ENCODE measurements at regions not wholly inside any gene's neighbourhood (a gene's known extent, or its start where the extent isn't known, plus 50 kb on each side); places are given as distances from the start of the nearest gene placed in this dataset.
A peak's percentile ranks its signal among the peaks of the same experiment; 100 is the strongest.

GRCh38 chr13:103394618-103395017 lies 328.4 kb upstream of the SLC10A2 start:
- DNase-seq, result no peak

- no peak for DNase-seq
These were observed 325.7 kb upstream of the SLC10A2 start for GRCh38 chr13:103391936-103392335.

GRCh38 chr13:103388839-103389238 lies 322.6 kb upstream of the SLC10A2 start:
- DNase-seq, result no peak

- DNase-seq, result no peak
These were observed 320.1 kb upstream of the SLC10A2 start for GRCh38 chr13:103386341-103386740.

GRCh38 chr13:103373916-103374315 lies 307.7 kb upstream of the SLC10A2 start:
- DNase-seq, result no peak

- no peak for DNase-seq
These were observed 305.1 kb upstream of the SLC10A2 start for GRCh38 chr13:103371271-103371670.

- DNase-seq, result no peak
These were observed 304.6 kb upstream of the SLC10A2 start for GRCh38 chr13:103370790-103371189.

GRCh38 chr13:103358255-103358932 lies 292.2 kb upstream of the SLC10A2 start:
- no peak for DNase-seq

GRCh38 chr13:103356226-103356864 lies 290.1 kb upstream of the SLC10A2 start:
- no peak for DNase-seq

GRCh38 chr13:103354171-103354570 lies 288.0 kb upstream of the SLC10A2 start:
- no peak for DNase-seq

GRCh38 chr13:103351035-103351828 lies 285.0 kb upstream of the SLC10A2 start:
- no peak for DNase-seq

GRCh38 chr13:103350147-103350546 lies 283.9 kb upstream of the SLC10A2 start:
- DNase-seq, result no peak

- no peak for DNase-seq
These were observed 283.2 kb upstream of the SLC10A2 start for GRCh38 chr13:103349211-103349980.

- no peak for DNase-seq
These were observed 269.0 kb upstream of the SLC10A2 start for GRCh38 chr13:103335241-103335640.

GRCh38 chr13:103331924-103332323 lies 265.7 kb upstream of the SLC10A2 start:
- no peak for DNase-seq

- peak in 2 of 51 donors; percentile 1 to 5 for DNase-seq
These were observed 262.7 kb upstream of the SLC10A2 start for GRCh38 chr13:103328899-103329298.

- DNase-seq, result no peak
These were observed 260.1 kb upstream of the SLC10A2 start for GRCh38 chr13:103326326-103326725.

GRCh38 chr13:103325672-103326071 lies 259.5 kb upstream of the SLC10A2 start:
- DNase-seq, result no peak

GRCh38 chr13:103324641-103325040 lies 258.4 kb upstream of the SLC10A2 start:
- no peak for DNase-seq

- no peak for DNase-seq
These were observed 249.5 kb upstream of the SLC10A2 start for GRCh38 chr13:103315711-103316110.

GRCh38 chr13:103312467-103312866 lies 246.2 kb upstream of the SLC10A2 start:
- no peak for DNase-seq

- peak in 1 of 51 donors; percentile 1 for DNase-seq
These were observed 242.4 kb upstream of the SLC10A2 start for GRCh38 chr13:103308667-103309066.

All from hypothalamus (tissue), 51 donors.